ENCODE measurements at regions not wholly inside any gene's neighbourhood (a gene's known extent, or its start where the extent isn't known, plus 50 kb on each side); places are given as distances from the start of the nearest gene placed in this dataset.
"Not testable (repeated sequence)": the region's sequence is repeated elsewhere in the genome, so short reads cannot be mapped to it uniquely, and the experiment has no call there.

DNA sequence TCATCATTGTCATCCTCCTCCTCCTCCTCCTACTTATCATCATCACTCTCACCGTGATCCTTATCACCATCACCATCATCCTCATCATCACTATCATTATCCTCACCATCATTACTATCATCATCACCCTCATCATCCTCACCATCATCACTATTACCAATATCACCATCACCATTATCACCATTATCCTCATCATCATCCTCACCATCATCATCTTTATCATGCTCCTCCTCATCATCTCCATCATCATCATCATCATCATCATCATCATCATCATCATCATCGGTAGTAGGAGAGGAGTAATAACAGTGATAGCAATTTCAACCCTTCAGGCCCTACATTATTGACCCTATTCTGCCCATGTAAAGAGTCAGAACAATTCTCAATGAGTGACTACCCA lies 345.9 kb upstream of the ZNF32 start:
- H3K27me3 ChIP-seq (ENCODE audit: insufficient read depth, low read depth, severe bottlenecking) = peaks cover 42% of the 10 kb centered on the region
- no peak overlapping the region for H3K4me3 ChIP-seq (ENCODE audit: low read depth, low read length)
- TF ChIP-seq, protein P1, sequence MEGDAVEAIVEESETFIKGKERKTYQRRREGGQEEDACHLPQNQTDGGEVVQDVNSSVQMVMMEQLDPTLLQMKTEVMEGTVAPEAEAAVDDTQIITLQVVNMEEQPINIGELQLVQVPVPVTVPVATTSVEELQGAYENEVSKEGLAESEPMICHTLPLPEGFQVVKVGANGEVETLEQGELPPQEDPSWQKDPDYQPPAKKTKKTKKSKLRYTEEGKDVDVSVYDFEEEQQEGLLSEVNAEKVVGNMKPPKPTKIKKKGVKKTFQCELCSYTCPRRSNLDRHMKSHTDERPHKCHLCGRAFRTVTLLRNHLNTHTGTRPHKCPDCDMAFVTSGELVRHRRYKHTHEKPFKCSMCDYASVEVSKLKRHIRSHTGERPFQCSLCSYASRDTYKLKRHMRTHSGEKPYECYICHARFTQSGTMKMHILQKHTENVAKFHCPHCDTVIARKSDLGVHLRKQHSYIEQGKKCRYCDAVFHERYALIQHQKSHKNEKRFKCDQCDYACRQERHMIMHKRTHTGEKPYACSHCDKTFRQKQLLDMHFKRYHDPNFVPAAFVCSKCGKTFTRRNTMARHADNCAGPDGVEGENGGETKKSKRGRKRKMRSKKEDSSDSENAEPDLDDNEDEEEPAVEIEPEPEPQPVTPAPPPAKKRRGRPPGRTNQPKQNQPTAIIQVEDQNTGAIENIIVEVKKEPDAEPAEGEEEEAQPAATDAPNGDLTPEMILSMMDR (IDR thresholded peaks at IDR 0.05; ENCODE audit: low read depth, low read length) = no peak
- H3K27ac ChIP-seq = no peak overlapping the region
- H3K9me3 ChIP-seq (ENCODE audit: severe bottlenecking) = peaks cover 5% of the 10 kb centered on the region
- H3K36me3 ChIP-seq = no peaks in the 10 kb centered on the region
- no peak for DNase-seq

DNA sequence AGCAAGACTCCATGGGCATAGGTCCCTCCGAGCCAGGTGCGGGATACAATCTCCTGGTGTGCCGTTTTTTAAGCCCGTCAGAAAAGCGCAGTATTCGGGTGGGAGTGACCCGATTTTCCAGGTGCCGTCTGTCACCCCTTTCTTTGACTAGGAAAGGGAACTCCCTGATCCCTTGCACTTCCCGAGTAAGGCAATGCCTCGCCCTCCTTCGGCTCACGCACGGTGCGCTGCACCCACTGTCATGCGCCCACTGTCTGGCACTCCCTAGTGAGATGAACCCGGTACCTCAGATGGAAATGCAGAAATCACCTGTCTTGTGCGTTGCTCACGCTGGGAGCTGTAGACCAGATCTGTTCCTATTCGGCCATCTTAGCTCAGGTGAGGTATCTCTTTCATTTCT lies 344.1 kb upstream of the ZNF32 start:
- H3K4me3 ChIP-seq (ENCODE audit: low read depth, low read length); H3K36me3 ChIP-seq; H3K27ac ChIP-seq; H3K9me3 ChIP-seq (ENCODE audit: severe bottlenecking); DNase-seq: not testable (repeated sequence)
- peaks cover 32% of the 10 kb centered on the region for H3K27me3 ChIP-seq (ENCODE audit: insufficient read depth, low read depth, severe bottlenecking)

DNA sequence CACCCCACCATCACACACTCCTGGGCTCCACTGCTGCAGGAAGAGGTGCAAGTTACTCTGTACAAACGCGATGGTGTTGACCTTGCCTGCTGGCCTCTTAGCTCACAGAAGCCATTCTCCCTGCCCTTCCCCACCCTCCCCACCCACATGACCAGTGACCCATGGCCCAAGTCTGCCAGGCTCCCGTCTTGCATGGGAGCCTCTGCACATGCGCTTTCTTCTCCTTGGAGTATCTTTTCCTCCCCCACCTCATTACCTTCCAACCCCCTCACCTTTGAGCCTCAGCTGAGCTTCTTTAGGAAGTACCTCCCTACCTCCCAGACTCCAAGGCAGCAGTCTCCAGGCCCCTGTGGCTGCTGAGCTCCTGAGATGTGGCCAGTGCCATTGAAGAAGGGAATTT lies 337.7 kb upstream of the ZNF32 start:
- H3K36me3 ChIP-seq = no peaks in the 10 kb centered on the region
- no peak overlapping the region for H3K4me3 ChIP-seq (ENCODE audit: low read depth, low read length)
- H3K27ac ChIP-seq = no peak overlapping the region
- no peaks in the 10 kb centered on the region for H3K9me3 ChIP-seq (ENCODE audit: severe bottlenecking)
- TF ChIP-seq, protein P1 (IDR thresholded peaks at IDR 0.05; ENCODE audit: low read depth, low read length) = no peak
- H3K27me3 ChIP-seq (ENCODE audit: insufficient read depth, low read depth, severe bottlenecking) = peaks cover 23% of the 10 kb centered on the region
- DNase-seq = no peak

DNA sequence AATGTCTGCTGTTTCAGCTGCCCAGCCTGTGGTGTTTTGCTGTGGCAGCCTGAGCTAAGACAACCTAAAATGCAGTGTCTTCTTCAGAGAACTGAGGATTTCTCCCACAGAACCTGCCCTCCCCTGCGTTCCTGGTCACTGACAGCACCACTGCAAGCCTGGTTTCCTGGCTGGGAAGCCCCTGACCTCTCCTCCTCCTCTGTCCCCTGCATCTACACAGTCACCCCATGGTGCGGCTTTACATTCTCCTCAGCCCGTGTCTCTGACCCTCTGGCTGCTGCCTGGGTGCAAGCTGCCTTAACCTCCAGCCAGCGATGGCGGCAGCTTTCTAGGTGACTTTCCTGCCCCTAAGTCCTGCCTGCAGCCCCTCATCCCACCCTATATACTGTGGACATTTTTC lies 337.3 kb upstream of the ZNF32 start:
- Histone ChIP-seq H3K27me3 (ENCODE audit: insufficient read depth, low read depth, severe bottlenecking) (peaks cover 23% of the 10 kb centered on the region), H3K36me3 (no peaks in the 10 kb centered on the region), H3K27ac (no peak overlapping the region), H3K4me3 (ENCODE audit: low read depth, low read length) (no peak overlapping the region), H3K9me3 (ENCODE audit: severe bottlenecking) (no peaks in the 10 kb centered on the region)
- no peak for DNase-seq
- TF ChIP-seq, protein P1 (IDR thresholded peaks at IDR 0.05; ENCODE audit: low read depth, low read length) = no peak

DNA sequence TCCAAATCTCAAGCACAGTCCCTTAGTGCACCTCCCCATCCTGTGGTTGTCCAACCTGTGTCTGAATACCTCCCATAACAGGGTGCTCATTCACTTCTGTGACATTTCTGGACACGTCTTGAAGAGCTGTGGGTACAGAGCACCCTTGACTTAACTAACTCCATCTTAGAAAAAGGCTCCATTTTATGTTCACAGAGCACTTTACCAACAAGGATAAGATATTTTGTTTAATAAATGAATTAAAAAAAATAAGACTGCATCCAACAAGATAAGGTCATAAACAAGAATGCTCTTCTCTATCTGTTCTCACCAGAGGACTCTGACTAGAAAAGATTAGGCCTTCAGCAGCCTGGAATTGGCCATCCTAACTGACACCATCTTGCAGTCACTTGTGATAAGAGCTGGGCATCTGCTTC lies 335.2 kb upstream of the ZNF32 start:
- Histone ChIP-seq H3K27ac (no peak overlapping the region), H3K27me3 (ENCODE audit: insufficient read depth, low read depth, severe bottlenecking) (peaks cover 38% of the 10 kb centered on the region), H3K4me3 (ENCODE audit: low read depth, low read length) (no peak overlapping the region), H3K9me3 (ENCODE audit: severe bottlenecking) (no peaks in the 10 kb centered on the region), H3K36me3 (no peaks in the 10 kb centered on the region)
- TF ChIP-seq, protein P1 (IDR thresholded peaks at IDR 0.05; ENCODE audit: low read depth, low read length) = no peak
- no peak for DNase-seq

DNA sequence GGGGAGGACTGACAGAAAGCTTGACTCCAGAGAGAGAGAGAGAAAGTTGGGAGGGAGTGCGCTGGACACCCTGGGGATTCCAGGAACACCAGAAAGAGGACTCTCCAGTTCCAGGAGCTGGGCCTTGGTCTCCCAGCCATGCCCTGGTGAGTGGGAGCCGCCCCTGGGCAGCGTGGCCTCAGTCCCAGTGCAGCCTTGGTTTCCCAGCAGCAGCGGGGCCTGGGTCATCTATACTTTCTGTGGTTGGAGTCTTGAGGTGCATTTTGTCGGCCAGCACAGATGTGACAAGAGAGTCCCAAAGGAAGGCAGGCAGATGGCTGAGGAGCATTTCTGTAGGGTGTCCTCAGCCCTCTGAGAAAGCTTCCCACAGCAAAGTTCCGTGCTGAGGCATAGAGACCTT lies 334.7 kb upstream of the ZNF32 start:
- Histone ChIP-seq H3K4me3 (ENCODE audit: low read depth, low read length) (no peak overlapping the region), H3K36me3 (no peaks in the 10 kb centered on the region), H3K27me3 (ENCODE audit: insufficient read depth, low read depth, severe bottlenecking) (peaks cover 38% of the 10 kb centered on the region), H3K9me3 (ENCODE audit: severe bottlenecking) (no peaks in the 10 kb centered on the region), H3K27ac (no peak overlapping the region)
- TF ChIP-seq, protein P1 (IDR thresholded peaks at IDR 0.05; ENCODE audit: low read depth, low read length) = no peak
- no peak for DNase-seq

Measured in WERI-Rb-1 (cell line).